OCI-LY7 (cell line): ENCODE measurements at regions not wholly inside any gene's neighbourhood (a gene's known extent, or its start where the extent isn't known, plus 50 kb on each side); places are given as distances from the start of the nearest gene placed in this dataset.

Experiments used
- BruUV-seq: library from RNA; stranded (reverse); fragments of 400-500 nt; replicated peaks from 2 replicates; lab custom pipeline; 2021; lab: Mats Ljungman, UMichigan
- CTCF ChIA-PET: fragments of 300-600 bp; sonication (Branson Sonifier 250); formaldehyde crosslinking; loops from one replicate; lab custom pipeline; 2022; ENCODE audit warnings: antibody characterized with exemption; ENCODE audit not compliant: unreplicated experiment; lab: Charles Lee
- POLR2A ChIA-PET: fragments of 300-600 bp; sonication (Branson Sonifier 250); formaldehyde crosslinking; loops from one replicate; lab custom pipeline; 2022; ENCODE audit warnings: antibody characterized with exemption; lab: Charles Lee
- DNase-seq: peaks from one replicate; pipeline ENCODE4 v3.0.0-alpha.2; 2015; ENCODE audit warnings: low spot score
- H2AFZ ChIP-seq: fragments of 200-600 bp; sonication (generic), shearing (Covaris generic); 2 replicates; pipeline ENCODE4 v1.6.1; 2014; ENCODE audit warnings: mild to moderate bottlenecking, antibody characterized with exemption, low read length, moderate library complexity
- H3K27ac ChIP-seq: fragments of 200-600 bp; sonication (generic); 2 replicates; pipeline ENCODE4 v1.5.1; 2014; ENCODE audit warnings: mixed run types, low read depth, mild to moderate bottlenecking, moderate library complexity, low read length, inconsistent platforms; ENCODE audit not compliant: poor library complexity, severe bottlenecking
- H3K36me3 ChIP-seq: fragments of 200-600 bp; sonication (generic); 2 replicates; pipeline ENCODE4 v1.6.1; 2014; ENCODE audit warnings: mild to moderate bottlenecking, antibody characterized with exemption, low read length, moderate library complexity, mixed read lengths; ENCODE audit not compliant: insufficient read depth
- H3K4me1 ChIP-seq: fragments of 200-600 bp; sonication (generic); 2 replicates; pipeline ENCODE4 v1.5.1; 2014; ENCODE audit warnings: mild to moderate bottlenecking, low read length; ENCODE audit not compliant: insufficient read depth, poor library complexity, severe bottlenecking
- H3K4me2 ChIP-seq: fragments of 200-600 bp; sonication (generic); 2 replicates; pipeline ENCODE4 v1.6.1; 2014; ENCODE audit warnings: mild to moderate bottlenecking, low read length
- H3K4me3 ChIP-seq: fragments of 200-600 bp; sonication (generic); 2 replicates; pipeline ENCODE4 v1.5.1; 2014; ENCODE audit warnings: mild to moderate bottlenecking, low read depth, low read length; ENCODE audit not compliant: poor library complexity, severe bottlenecking
- H3K79me2 ChIP-seq: fragments of 200-600 bp; sonication (generic); 2 replicates; pipeline ENCODE4 v1.6.1; 2016; ENCODE audit warnings: low read depth, mild to moderate bottlenecking, low read length, moderate library complexity, mixed read lengths; ENCODE audit not compliant: insufficient read depth
- H3K9me2 ChIP-seq: fragments of 200-600 bp; sonication (generic); 2 replicates; pipeline ENCODE4 v1.6.1; 2016; ENCODE audit warnings: mild to moderate bottlenecking, low read length, mixed read lengths; ENCODE audit not compliant: insufficient read depth
- H3K9me3 ChIP-seq: fragments of 200-600 bp; sonication (generic); 2 replicates; pipeline ENCODE4 v1.6.1; 2014; ENCODE audit warnings: mild to moderate bottlenecking, mixed run types, low read length, mixed read lengths
- H4K20me1 ChIP-seq: fragments of 200-600 bp; sonication (generic); 2 replicates; pipeline ENCODE4 v1.6.1; 2014; ENCODE audit warnings: mild to moderate bottlenecking, antibody characterized with exemption, low read length, moderate library complexity, mixed read lengths; ENCODE audit not compliant: insufficient read depth
- CTCF ChIP-seq: fragments of 200-600 bp; sonication (generic); conservative IDR thresholded peaks from 2 replicates; pipeline ENCODE4 v1.5.1; 2014; ENCODE audit warnings: mild to moderate bottlenecking, antibody characterized with exemption, low read length, moderate library complexity, mixed read lengths
- EZH2phosphoT487 ChIP-seq: fragments of 200-600 bp; sonication (generic); IDR thresholded peaks from 2 replicates; pipeline ENCODE4 v1.6.1; 2018; ENCODE audit warnings: low read depth, borderline replicate concordance, mild to moderate bottlenecking, mixed run types, antibody characterized with exemption, low read length, moderate library complexity, mixed read lengths
- intact Hi-C: fragments of 100-400 bp; cut with micrococcal nuclease; formaldehyde crosslinking; loops from one replicate; pipeline ENCODE4 v1.10.0; 2022; ENCODE audit not compliant: unreplicated experiment

DNA sequence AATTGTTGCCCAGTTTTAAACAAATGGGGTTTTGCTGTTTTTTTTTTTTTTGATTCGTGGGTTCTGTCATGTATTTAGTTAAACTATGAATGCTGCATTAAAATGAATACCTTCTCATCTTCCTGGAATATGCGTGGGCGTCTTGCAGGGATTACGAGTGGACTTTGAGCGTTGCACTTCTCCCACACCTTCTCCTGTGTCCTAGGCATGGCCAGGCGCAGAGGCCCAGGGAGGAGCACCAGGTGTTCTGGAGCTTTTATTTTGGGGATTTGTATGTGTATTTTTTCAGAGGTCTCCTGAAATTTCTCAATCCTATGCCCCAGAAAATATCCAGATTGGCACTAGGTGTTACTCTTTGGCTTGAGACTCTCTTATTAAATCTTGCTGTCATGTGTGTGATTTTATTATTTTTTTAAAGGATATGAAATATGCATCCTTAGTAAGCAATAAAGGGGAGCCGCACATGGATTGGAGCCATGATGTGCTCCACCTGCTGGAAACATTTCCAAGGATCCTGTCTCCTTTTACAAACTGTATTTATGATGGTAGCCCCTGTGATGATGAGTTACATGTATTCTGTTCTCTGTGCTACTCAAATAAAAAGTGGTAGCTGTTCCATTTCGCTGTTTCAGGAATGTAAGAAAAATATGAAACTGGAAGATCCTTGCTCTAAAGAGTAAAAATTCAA, 482.2 kb upstream of the KLF6 start:
- CTCF ChIA-PET = no interaction called here
- H3K4me3 ChIP-seq = no peak overlapping the region
- POLR2A ChIA-PET = interaction anchor here (0.6 to 1.2 kb wide), 2 partner anchors 58 to 498 kb away, joined by 3 read pairs; no protein-coding TSS in a partner anchor
- intact Hi-C loops = no loop called here
- no peak overlapping the region for H3K4me2 ChIP-seq
- no peak for TF ChIP-seq EZH2phosphoT487
- no peak for TF ChIP-seq CTCF
- no peak overlapping the region for H2AFZ ChIP-seq
- no peak for DNase-seq
- no peaks in the 10 kb centered on the region for H3K9me3 ChIP-seq
- no peak overlapping the region for H3K27ac ChIP-seq
- no TSS peak for BruUV-seq
- no peaks in the 10 kb centered on the region for H4K20me1 ChIP-seq
- no peaks in the 10 kb centered on the region for H3K9me2 ChIP-seq
- H3K4me1 ChIP-seq = no peaks in the 10 kb centered on the region
- H3K79me2 ChIP-seq = no peaks in the 10 kb centered on the region
- no peaks in the 10 kb centered on the region for H3K36me3 ChIP-seq

GRCh38 chr10:4266416-4267085, 481.5 kb upstream of the KLF6 start:
- Histone ChIP-seq H3K36me3 (no peaks in the 10 kb centered on the region), H4K20me1 (no peaks in the 10 kb centered on the region), H3K4me3 (no peak overlapping the region), H3K4me1 (no peaks in the 10 kb centered on the region), H3K27ac (no peak overlapping the region), H3K4me2 (no peak overlapping the region), H2AFZ (no peak overlapping the region), H3K79me2 (no peaks in the 10 kb centered on the region), H3K9me2 (no peaks in the 10 kb centered on the region), H3K9me3 (no peaks in the 10 kb centered on the region)
- no TSS peak for BruUV-seq
- POLR2A ChIA-PET = interaction anchor here (0.6 to 1.2 kb wide), 3 partner anchors 32 to 499 kb away, joined by 3 read pairs; no protein-coding TSS in a partner anchor
- CTCF ChIA-PET = no interaction called here
- TF ChIP-seq CTCF (no peak), EZH2phosphoT487 (no peak)
- no peak for DNase-seq
- intact Hi-C loops = no loop called here

- Histone ChIP-seq H2AFZ (no peak overlapping the region), H3K79me2 (no peaks in the 10 kb centered on the region), H3K4me1 (no peaks in the 10 kb centered on the region), H3K27ac (no peak overlapping the region), H3K36me3 (no peaks in the 10 kb centered on the region), H3K4me3 (no peak overlapping the region), H4K20me1 (no peaks in the 10 kb centered on the region), H3K9me3 (no peaks in the 10 kb centered on the region), H3K9me2 (no peaks in the 10 kb centered on the region), H3K4me2 (no peak overlapping the region)
- TF ChIP-seq EZH2phosphoT487 (no peak), CTCF (no peak)
- BruUV-seq = no TSS peak
- DNase-seq = no peak
- CTCF ChIA-PET = no interaction called here
- intact Hi-C loops = no loop called here
- POLR2A ChIA-PET = interaction anchor here (0.6 to 1.2 kb wide), 5 partner anchors 31 to 582 kb away, joined by 3 to 4 read pairs (median 3); no protein-coding TSS in a partner anchor
These were observed 481.0 kb upstream of the KLF6 start for GRCh38 chr10:4265964-4266363.
